LNCAP (cell line): ENCODE measurements at regions not wholly inside any gene's neighbourhood (a gene's known extent, or its start where the extent isn't known, plus 50 kb on each side); places are given as distances from the start of the nearest gene placed in this dataset.

Experiments used
- TF ChIP-seq, protein P1 (sequence below): fragments of 450-650 bp; IDR thresholded peaks from 2 replicates; pipeline ENCODE4 v1.5.1; 2017; ENCODE audit warnings: mild to moderate bottlenecking

DNA sequence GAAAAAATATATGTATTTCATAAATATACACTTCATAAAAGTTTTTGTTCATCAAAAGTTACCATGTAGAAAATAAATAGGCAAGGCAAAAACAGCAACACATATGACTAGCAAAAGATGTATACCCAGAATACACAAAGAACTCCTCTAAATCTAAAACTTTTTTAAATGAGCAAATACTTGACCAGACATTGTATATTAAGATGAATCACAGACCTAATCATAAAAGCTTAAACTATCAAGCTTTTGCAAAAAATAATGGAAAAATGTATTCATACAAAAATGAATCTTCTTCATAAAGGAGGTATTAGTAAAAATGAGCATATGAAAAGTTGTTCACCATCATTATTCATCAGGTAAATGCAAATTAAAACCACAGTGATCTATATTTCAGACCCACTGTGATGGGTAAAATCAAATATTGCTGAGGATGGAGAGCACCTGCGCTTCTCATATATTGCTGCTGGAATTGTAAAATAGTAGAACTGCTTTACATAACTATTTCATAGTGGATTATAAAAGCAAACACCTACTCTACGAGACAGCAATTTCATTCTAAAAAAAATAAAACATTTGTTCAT, 78.3 kb upstream of the RGS1 start:
- TF ChIP-seq, protein P1, sequence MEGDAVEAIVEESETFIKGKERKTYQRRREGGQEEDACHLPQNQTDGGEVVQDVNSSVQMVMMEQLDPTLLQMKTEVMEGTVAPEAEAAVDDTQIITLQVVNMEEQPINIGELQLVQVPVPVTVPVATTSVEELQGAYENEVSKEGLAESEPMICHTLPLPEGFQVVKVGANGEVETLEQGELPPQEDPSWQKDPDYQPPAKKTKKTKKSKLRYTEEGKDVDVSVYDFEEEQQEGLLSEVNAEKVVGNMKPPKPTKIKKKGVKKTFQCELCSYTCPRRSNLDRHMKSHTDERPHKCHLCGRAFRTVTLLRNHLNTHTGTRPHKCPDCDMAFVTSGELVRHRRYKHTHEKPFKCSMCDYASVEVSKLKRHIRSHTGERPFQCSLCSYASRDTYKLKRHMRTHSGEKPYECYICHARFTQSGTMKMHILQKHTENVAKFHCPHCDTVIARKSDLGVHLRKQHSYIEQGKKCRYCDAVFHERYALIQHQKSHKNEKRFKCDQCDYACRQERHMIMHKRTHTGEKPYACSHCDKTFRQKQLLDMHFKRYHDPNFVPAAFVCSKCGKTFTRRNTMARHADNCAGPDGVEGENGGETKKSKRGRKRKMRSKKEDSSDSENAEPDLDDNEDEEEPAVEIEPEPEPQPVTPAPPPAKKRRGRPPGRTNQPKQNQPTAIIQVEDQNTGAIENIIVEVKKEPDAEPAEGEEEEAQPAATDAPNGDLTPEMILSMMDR, result no peak

DNA sequence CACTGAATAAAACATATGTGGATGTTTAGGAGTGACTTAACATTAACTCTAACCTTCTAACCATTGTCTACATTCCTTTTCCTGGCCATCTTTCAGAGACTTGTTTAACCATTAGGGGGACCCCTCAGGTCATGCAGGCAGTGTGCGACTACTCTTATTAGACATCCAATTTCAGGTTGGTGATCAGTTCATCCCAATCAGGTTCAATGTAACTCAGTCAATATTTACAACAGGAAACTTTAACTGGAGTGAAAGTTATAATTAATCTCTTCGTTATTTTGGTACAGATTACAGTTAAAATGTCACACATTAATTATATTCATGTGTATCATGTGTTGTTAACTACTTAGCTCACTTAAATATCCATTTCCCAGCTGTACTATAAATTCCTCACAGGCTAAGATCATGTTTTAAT, 68.8 kb upstream of the RGS1 start:
- TF ChIP-seq, protein P1, result no peak

DNA sequence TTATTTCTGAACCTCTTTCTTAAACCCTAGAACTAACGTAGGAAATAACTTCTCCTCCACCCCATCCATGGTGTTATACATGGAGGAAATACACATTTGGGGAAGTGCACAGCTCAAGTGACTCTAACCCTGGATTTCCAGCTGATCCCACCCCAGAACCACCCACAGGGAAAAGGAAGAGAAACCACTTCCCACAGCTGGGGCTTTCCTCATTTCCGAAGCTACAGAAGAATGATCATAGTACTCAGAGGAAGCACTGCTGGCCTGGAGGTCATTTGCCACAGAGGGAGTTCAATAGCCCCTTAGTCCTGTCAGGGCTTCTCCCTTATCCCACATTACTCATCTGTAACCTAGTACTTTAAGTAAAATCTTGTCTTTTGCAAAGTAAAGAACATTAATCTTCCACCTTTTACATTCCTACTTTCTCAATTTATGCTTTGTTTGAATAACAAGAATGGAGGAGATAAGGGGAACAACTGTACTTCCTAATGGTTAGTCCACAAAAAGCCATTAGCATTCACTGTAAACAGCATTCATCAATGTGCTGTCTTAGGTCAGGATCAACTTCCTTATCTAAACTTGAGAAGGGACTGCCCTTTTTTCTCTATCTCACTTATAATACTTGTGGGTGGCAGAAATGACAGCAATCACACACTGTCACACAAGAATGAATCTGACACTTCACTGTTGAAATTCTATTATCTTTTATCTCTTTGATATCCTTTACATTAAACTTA, 63.0 kb upstream of the RGS1 start:
- TF ChIP-seq, protein P1, result no peak

DNA sequence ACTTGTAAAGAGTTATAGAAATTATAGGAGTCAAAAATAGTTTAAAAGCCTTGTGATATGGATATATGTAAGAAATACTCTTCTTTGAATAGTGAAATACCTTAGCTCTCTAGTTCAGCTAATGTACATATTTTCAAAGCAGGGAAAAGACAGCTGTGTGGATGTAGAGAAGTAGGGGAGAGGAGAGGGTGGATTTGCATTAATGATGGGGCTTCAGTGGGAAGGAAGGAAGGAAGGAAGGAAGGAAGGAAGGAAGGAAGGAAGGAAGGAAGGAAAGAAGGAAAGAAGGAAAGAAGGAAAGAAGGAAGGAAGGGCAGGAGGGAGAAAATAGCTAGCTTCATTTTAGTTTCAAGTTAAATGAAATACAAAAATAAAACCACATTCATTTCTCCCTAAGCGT, 62.4 kb upstream of the RGS1 start:
- TF ChIP-seq, protein P1, result no peak

DNA sequence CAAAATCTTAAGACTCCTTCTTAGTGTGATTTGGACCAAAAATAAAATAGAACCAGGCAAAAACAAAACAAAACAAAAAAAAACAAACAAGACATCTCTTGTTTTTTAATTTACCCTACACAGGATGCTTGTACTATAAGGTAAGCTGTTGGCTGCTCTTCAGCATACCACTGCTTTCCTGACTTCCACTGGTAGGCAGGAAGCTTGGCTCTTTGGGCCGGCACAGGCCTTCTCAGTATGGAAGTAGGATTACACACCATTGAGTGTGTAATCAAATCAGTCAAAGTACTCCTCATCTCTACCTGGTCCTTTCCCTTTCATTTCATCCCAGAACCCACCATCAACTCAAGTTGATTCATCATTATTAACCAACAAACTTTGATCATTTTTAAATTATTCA, 61.9 kb upstream of the RGS1 start:
- TF ChIP-seq, protein P1, result no peak

DNA sequence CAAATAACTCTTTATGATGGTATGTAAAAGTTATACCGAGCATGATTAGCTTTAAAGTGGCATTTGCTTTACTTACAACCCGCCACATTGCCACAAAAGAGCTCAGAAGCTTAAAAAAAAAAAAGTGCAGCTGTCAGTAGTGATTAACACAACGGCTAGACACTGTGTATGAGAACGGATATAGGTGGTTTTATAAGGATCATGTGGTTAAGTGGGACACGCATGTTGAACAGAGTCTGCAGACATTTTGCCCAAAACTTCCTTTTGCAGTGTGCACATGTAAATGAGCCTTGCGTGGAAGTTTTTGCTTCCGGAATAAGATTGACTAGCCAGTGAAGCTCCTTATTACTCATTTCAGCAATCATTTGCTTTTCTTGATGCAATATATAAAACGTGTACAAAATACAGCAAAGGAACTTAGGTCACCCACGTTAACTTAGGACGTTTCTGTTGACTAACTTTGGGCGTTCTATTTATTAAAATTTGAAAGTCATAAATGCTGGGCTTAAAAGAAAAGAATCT, 58.7 kb upstream of the RGS1 start:
- TF ChIP-seq, protein P1, result no peak

DNA sequence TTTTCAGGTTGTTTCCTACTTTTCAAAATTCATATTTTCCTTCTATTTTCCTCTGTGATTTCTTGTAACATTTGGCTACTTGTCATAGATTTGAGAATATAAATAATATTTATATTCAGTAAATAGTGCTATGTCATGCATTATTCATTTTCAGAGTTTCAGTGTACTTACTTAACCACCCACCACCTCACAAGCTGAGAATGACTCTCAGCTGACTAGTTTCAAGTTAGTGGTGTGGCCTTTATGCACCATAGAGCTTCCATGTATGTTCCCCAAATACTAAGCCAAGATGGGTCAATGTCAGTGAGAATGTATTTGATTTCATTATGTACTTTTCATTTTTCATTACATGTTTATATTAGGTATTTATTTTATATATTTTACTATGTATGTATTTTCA, 56.9 kb upstream of the RGS1 start:
- TF ChIP-seq, protein P1, result no peak
